ENCODE measurements at regions not wholly inside any gene's neighbourhood (a gene's known extent, or its start where the extent isn't known, plus 50 kb on each side); places are given as distances from the start of the nearest gene placed in this dataset.

DNA sequence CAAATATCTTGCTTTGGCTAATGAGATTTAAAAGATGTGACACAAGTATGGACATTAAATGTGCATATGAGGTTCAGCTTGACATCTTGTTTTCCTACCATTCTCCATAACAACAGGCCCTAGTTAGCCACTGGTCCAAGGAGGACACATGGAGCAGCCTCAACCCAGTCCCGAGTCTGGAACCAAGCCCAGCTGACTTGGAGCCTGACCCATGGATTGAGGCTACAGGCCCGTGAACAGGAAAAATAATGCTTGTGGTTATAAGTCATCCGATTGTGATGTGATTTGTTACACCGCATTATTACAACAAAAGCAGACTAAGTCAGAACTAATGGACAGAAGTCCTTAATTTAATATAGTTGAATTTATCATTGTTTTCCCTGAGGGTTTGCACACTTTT lies 123.2 kb upstream of the BANK1 start:
- TF ChIP-seq, protein P1, sequence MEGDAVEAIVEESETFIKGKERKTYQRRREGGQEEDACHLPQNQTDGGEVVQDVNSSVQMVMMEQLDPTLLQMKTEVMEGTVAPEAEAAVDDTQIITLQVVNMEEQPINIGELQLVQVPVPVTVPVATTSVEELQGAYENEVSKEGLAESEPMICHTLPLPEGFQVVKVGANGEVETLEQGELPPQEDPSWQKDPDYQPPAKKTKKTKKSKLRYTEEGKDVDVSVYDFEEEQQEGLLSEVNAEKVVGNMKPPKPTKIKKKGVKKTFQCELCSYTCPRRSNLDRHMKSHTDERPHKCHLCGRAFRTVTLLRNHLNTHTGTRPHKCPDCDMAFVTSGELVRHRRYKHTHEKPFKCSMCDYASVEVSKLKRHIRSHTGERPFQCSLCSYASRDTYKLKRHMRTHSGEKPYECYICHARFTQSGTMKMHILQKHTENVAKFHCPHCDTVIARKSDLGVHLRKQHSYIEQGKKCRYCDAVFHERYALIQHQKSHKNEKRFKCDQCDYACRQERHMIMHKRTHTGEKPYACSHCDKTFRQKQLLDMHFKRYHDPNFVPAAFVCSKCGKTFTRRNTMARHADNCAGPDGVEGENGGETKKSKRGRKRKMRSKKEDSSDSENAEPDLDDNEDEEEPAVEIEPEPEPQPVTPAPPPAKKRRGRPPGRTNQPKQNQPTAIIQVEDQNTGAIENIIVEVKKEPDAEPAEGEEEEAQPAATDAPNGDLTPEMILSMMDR (IDR thresholded peaks at IDR 0.05) = no peak
- TF ChIP-seq EZH2 (IDR thresholded peaks at IDR 0.05) = no peak
